Esophagus squamous epithelium (tissue), 4 donors: ENCODE measurements at regions not wholly inside any gene's neighbourhood (a gene's known extent, or its start where the extent isn't known, plus 50 kb on each side); places are given as distances from the start of the nearest gene placed in this dataset.

ENCODE experiments used
- POLR2A ChIP-seq, 4 donors: fragments of 450-650 bp; IDR thresholded peaks; one replicate each; pipeline ENCODE4 v1.6.1; 2017; ENCODE audit warnings: antibody characterized with exemption in 4 of 4, mild to moderate bottlenecking in 4 of 4, moderate library complexity in 3 of 4
- TF ChIP-seq, protein P1 (sequence below), 6 experiments: fragments of 450-650 bp in 4 of 6; fragments of 200-600 bp in 2 of 6; sonication (generic) in 2 of 6; IDR thresholded peaks; one replicate each; pipeline ENCODE4 v1.5.1; 2016 to 2019; ENCODE audit warnings: antibody characterized with exemption in 6 of 6, mild to moderate bottlenecking in 4 of 6, moderate library complexity in 4 of 6

DNA sequence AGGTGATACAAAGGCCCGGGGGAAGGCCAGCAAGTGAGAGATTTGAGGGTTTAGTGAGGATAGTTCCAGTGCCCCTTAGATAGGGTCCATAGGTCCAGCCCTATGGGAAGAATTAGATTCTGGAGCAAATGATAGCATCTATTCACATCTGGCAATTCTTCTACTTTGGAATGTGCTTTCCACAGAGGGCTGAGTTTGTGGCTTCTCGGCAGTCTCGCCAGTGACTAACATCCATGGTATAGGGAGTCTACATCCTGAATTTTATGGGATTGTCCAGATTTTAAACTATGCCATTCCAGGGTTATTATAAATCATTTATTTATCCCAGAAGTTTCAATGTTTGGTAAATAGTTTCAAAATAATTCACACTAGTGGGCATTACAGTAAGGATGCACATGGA, 207.3 kb upstream of the ADO start:
- TF ChIP-seq, protein P1, sequence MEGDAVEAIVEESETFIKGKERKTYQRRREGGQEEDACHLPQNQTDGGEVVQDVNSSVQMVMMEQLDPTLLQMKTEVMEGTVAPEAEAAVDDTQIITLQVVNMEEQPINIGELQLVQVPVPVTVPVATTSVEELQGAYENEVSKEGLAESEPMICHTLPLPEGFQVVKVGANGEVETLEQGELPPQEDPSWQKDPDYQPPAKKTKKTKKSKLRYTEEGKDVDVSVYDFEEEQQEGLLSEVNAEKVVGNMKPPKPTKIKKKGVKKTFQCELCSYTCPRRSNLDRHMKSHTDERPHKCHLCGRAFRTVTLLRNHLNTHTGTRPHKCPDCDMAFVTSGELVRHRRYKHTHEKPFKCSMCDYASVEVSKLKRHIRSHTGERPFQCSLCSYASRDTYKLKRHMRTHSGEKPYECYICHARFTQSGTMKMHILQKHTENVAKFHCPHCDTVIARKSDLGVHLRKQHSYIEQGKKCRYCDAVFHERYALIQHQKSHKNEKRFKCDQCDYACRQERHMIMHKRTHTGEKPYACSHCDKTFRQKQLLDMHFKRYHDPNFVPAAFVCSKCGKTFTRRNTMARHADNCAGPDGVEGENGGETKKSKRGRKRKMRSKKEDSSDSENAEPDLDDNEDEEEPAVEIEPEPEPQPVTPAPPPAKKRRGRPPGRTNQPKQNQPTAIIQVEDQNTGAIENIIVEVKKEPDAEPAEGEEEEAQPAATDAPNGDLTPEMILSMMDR (IDR thresholded peaks at IDR 0.05) = no peak
- TF ChIP-seq POLR2A (IDR thresholded peaks at IDR 0.05) = no peak
